Keratinocyte (primary cell): ENCODE measurements at regions not wholly inside any gene's neighbourhood (a gene's known extent, or its start where the extent isn't known, plus 50 kb on each side); places are given as distances from the start of the nearest gene placed in this dataset.

Experiments
- EZH2 ChIP-seq: IDR thresholded peaks from one replicate; pipeline ENCODE4 v1.6.1; 2012; ENCODE audit warnings: inconsistent platforms, mild to moderate bottlenecking, low read length, moderate library complexity
- TF ChIP-seq, protein P1 (sequence below), 3 experiments: IDR thresholded peaks in 1 of 3; conservative IDR thresholded peaks in 1 of 3; optimal IDR thresholded peaks in 1 of 3; 2 replicates in 2 of 3; 3 replicates in 1 of 3; pipeline versions ENCODE3 to v1.5.1; 2011; ENCODE audit warnings: low read length in 3 of 3, mild to moderate bottlenecking in 3 of 3, moderate library complexity in 2 of 3, control low read depth in 1 of 3, inconsistent platforms in 1 of 3; ENCODE audit not compliant: insufficient read depth in 2 of 3; ENCODE audit errors: extremely low read depth in 1 of 3

DNA sequence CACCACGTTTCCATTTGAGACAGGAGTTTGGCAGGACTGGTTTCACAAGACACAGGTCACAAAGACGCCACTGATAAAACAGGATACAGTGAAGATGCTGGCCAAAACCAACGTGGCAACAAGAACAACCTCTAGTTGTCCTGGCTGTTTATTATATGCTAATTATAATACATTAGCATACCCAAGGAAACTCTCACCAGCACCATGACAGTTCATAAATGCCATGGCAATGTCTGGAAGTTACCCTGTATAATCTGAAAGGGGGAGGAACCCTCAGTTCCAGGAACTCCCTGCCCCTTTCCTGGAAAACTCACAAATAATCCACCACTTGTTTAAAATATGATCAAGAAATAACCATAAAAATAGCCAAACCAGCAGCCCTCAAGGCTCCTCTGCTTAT, 148.3 kb downstream of the RBM43 start:
- TF ChIP-seq, protein P1, sequence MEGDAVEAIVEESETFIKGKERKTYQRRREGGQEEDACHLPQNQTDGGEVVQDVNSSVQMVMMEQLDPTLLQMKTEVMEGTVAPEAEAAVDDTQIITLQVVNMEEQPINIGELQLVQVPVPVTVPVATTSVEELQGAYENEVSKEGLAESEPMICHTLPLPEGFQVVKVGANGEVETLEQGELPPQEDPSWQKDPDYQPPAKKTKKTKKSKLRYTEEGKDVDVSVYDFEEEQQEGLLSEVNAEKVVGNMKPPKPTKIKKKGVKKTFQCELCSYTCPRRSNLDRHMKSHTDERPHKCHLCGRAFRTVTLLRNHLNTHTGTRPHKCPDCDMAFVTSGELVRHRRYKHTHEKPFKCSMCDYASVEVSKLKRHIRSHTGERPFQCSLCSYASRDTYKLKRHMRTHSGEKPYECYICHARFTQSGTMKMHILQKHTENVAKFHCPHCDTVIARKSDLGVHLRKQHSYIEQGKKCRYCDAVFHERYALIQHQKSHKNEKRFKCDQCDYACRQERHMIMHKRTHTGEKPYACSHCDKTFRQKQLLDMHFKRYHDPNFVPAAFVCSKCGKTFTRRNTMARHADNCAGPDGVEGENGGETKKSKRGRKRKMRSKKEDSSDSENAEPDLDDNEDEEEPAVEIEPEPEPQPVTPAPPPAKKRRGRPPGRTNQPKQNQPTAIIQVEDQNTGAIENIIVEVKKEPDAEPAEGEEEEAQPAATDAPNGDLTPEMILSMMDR (optimal IDR thresholded peaks at IDR 0.05 in 1 of 3, IDR thresholded peaks at IDR 0.05 in 1 of 3, conservative IDR thresholded peaks at IDR 0.05 in 1 of 3; ENCODE audit: extremely low read depth in 1 of 3, insufficient read depth in 2 of 3, low read length in 3 of 3), result no peak
- no peak for TF ChIP-seq EZH2
